NCI-H2081 (cell line): ENCODE measurements at regions not wholly inside any gene's neighbourhood (a gene's known extent, or its start where the extent isn't known, plus 50 kb on each side); places are given as distances from the start of the nearest gene placed in this dataset.

Source experiments
- DNase-seq, 2 experiments: peaks; one replicate each; lab custom pipeline; 2025; lab: John Stamatoyannopoulos, UW

GRCh38 chr6:22621701-22622100, 52.3 kb downstream of the HDGFL1 start:
- DNase-seq: no peak

DNA sequence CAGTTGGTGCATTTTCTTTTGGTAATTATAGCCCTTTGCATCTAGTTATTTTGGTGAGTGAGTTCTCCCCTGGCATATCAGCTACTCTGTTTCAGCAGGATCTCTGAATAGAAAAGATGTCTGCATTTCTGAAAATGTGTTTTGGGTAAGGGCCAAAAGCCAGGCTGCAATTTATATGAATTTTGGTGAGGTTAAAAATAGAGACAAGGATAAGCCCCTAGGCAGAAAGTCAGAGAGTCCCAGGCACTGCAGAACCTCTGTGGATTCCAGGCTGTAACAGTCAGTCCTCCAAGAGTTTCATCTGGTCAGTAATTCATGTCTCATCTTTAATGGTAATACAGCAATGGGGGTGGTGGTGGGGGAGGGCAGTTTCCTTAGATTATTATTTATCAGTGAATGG, 53.0 kb downstream of the HDGFL1 start:
- DNase-seq: no peak

GRCh38 chr6:22622813-22623212, 53.4 kb downstream of the HDGFL1 start:
- no peak for DNase-seq

- no peak for DNase-seq
These were observed 58.3 kb downstream of the HDGFL1 start for GRCh38 chr6:22627644-22628043.

- DNase-seq: no peak
These were observed 61.7 kb downstream of the HDGFL1 start for GRCh38 chr6:22631091-22631490.

DNA sequence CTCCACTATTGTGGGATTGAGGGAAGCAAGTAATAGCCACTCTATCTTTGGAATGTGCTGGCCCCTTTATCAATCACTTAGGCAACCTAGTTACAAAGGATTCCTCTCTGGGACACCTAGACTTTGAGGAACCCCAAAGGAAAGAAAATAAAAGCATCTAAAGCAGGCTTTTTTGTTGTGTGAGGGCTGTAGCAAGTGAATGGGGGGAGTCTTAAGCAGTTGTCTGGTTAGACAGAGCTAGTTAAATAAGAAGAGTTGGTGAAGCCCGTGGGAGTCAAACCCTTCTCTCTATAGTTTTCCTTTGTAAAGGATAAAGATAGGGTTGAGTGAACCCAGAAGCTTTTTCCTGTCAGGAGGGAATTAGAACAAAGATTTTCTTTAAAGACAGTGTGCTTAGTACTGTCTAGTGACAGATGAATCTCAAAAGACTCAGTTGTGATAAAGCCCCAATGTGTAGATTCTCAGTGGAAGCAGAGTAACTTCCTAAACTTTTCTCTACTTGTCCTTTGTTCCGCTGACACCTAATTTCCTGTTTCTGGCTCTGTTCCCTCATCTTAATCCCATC, 63.3 kb downstream of the HDGFL1 start:
- no peak for DNase-seq

DNA sequence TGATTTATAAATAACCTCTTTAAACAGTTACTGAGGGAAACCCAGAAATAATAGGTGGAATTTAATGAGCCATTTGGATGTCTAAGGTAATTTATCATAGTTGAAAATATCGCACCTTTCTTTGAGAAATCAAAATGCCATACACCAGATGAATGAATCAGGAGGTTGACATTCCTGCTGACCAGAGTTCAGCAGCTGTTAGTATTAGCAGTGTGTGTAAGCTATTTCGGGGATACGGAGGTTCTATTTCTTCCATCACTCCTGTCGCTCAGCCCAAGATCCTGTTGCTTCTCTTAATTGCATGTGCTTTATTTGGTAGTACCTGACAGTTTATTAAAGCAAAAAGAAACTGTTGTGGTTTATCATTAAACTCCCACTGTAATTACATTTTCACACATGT, 67.1 kb downstream of the HDGFL1 start:
- DNase-seq: peak in 1 of 2 experiments; percentile 25

- DNase-seq: no peak
These were observed 68.4 kb downstream of the HDGFL1 start for GRCh38 chr6:22637782-22638181.

DNA sequence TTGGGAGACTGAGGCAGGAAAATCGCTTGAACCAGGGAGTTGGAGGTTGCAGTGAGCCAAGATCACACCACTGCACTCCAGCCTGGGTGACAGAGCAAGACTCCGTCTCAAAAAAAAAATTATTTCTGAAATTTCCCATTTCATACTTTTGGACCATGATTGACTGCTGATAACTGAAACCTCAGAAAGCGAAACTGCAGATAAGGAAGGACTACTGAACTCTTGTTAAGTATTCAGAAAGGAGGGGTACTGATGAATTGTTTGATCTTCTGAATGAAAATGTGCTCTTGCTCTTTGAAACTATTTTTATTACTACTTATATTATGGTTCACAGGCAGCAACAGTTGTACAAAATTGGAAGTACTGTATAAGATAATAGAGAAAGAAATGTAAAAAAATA, 69.0 kb downstream of the HDGFL1 start:
- no peak for DNase-seq

DNA sequence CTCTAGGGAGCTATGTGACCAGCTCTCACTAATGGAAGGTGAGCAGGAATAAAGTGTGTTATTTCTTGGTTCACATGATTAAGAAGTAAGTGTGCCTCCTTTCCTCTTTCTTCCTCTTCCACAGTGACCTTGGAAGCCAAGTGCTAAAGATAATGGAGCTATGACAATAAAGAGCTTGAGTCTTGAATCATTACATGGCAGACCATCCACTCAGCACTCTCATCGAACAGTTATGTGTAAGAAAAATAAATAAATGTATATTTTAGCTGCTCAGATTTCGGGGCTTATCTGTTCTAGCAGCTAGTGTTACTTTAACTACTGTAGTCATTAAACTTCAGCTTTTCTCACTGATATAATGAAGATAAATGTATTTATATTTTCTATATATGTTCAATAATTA, 72.9 kb downstream of the HDGFL1 start:
- DNase-seq: no peak

DNA sequence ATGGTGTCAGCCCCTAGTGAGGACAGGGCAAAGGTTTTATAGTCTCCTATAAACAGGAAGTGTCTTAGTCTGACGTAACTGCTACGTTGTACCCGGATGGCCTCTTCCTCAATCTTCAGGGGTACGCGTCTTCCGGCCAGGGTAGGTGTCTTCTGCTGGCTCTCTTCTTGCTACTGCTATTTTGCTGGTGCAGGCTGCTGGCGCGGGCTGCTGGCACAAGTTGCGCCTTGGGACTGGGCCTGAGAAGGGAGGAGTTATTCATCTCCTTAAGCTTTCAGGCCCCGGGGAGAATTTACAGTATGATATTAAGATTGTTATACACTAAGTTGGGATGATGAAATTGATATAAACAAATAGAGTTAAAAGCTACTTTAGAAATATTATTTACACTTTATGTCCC, 74.4 kb downstream of the HDGFL1 start:
- DNase-seq: no peak

GRCh38 chr6:22647719-22648118, 78.4 kb downstream of the HDGFL1 start:
- DNase-seq: peak in 1 of 2 experiments; percentile 17

DNA sequence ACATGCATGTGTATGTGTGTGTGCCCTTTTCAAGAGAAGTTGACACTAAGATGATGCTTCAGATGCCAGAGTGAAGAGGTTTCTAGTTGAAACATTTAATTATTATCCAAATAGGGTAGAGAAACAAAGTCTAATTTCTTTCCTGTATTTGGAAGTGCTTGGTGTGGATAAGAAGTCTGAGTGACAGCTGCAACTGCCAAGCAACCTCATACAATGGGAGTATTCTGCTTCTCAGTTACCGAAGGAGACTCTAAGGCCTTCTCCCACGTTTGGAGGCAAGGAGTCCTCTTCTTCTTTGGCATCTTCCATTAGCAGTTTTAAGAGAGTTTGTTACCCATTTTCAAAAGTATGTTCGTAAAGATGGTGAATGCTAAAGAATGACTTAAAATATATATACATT, 82.4 kb downstream of the HDGFL1 start:
- DNase-seq: no peak

DNA sequence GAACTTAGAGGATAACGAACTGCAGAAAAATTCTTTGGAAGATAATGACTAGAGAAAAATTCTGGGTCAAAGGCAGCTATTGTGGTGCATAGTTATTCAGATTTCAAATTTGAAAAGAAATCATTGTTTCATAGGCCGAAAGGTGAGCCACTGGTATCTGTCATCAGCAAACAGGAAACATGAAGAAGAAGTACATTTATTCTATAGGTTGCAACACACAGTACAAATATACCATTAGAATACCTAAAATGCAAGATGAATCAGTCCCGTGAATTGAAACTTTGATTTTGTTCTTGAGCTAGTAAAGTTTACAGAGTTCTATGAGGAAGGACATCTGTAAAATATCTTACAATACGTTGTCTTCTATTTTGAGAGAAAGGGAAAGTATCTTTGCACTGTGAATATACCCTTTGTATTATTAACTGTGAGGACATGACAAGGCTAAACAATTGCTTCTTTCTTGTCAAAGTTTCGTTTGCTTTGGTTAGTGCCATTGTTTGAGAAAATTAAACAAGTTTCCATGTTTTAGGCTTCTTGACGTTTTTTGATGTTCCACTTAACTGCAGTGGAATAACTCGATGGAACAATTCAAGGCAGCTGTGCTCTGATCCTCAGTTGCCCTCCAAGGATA, 84.7 kb downstream of the HDGFL1 start:
- no peak for DNase-seq

GRCh38 chr6:22656706-22657351, 87.5 kb downstream of the HDGFL1 start:
- no peak for DNase-seq

DNA sequence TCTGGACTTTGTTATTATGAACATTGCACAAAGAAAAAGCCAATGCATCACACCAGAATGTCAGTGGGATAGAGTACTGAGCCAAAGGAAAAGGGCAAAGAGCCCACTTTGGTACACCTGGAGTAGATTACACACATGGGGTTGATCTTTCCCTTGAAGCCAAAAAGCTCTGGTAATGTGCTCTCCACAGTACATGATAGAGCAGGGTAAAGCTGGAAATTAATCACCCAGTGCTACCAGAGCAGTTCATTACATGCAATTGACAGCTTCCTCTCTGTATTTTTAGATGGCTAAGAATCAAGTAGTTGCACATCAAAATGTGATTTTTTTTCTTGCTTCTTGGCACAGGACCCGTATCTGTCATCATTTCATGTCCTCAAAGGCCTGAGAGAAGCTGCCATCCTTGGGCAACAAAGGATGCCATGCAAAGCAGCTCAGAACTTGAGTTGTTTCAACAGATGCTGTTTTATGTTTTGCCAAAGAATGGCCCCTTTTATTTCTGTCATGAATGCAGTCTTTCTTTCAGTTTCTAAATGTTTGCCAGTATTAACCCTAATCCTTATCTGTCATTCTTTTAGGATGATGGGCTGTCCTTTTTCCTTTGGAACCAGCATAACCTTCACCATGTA, 88.1 kb downstream of the HDGFL1 start:
- no peak for DNase-seq

- DNase-seq: no peak
These were observed 88.8 kb downstream of the HDGFL1 start for GRCh38 chr6:22658183-22658582.

- peak in 1 of 2 experiments; percentile 5 for DNase-seq
These were observed 89.6 kb downstream of the HDGFL1 start for GRCh38 chr6:22658934-22659333.

DNA sequence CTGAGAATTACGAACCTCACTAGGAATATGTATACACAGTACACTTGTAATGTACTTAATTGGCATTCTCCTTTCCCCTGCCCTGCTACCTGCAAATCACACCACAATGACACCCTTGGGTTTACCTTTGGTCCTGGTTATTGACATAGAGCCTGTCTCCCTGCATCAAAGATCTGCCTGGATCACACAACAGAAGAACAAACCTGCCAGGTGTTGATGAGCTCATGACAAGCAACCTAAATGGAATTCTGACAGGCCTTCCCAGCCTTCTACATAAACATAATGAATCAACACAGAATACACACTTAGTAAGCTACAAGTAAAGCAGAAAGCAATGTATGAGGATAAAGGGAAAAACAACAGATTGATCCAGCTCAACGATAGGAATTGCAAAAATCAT, 95.6 kb downstream of the HDGFL1 start:
- peak in 1 of 2 experiments; percentile 14 for DNase-seq

- DNase-seq: no peak
These were observed 96.7 kb downstream of the HDGFL1 start for GRCh38 chr6:22666021-22666420.

- no peak for DNase-seq
These were observed 97.2 kb downstream of the HDGFL1 start for GRCh38 chr6:22666586-22666985.

- no peak for DNase-seq
These were observed 98.5 kb downstream of the HDGFL1 start for GRCh38 chr6:22667855-22668254.

- no peak for DNase-seq
These were observed 98.9 kb downstream of the HDGFL1 start for GRCh38 chr6:22668307-22668706.
